GM19238 (cell line): ENCODE measurements at regions not wholly inside any gene's neighbourhood (a gene's known extent, or its start where the extent isn't known, plus 50 kb on each side); places are given as distances from the start of the nearest gene placed in this dataset.

Experiments
- DNase-seq: peaks from one replicate; pipeline ENCODE4 v3.0.0; 2011; ENCODE audit warnings: low spot score; ENCODE audit not compliant: insufficient read length

DNA sequence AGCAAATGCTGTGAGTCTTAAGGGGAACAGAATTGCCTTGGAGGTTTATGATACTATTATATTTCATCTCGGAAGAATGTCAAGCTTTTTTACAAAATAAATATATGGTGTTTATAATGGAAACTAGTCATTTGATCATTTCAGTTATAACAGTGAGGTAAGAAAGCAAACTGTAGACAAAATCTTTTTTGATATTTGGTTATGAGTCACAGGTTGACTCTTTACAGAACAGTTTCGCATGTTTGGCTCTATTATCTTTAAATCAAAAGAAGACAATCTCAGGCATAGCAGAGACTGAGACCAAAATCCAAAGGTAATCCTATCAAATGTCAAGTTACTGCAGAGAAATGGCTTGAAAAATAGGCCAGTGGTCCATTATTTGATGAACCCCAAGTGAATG lies 490.9 kb upstream of the MDFIC2 start:
- no peak for DNase-seq

DNA sequence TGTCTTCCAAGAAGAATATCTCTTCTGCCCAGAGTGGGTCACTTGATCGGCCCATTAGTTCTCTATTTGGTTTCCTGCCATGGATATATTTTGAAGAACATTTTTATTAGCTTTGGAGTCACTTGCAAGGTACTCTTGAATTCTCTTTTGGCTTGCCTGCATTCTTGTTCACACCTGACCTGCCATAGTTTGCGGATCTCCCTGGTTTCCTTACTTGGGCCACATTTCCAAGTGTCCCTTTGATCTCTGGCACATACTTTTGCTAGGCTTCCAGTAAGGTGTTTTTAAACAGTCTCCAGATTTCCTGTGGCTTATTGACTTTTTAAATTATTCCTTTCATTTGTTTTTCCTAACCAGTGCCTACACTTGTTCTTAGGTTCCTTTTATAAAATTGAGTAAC lies 488.5 kb upstream of the MDFIC2 start:
- DNase-seq: no peak

- DNase-seq: no peak
Observed at GRCh38 chr3:70789878-70790277, 477.4 kb upstream of the MDFIC2 start.

DNA sequence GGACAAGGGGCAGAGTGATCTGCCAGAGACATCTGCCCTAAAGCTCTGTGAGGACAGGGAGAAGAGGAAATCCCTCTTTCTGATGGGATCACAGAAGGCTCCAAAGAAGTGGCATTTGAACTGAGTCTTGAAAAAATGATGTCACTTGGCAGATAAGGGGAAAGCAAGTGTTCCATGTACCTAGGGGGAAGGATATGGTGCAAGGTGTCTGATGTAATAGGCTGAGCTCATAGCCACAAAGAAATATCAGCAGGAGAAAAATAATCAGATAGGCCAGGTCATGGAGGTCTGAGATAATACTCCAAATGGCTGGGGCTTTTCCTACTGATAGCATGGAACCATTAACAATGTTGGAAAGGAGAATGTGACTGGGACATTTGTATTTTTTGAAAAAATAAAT lies 468.4 kb upstream of the MDFIC2 start:
- DNase-seq: no peak

DNA sequence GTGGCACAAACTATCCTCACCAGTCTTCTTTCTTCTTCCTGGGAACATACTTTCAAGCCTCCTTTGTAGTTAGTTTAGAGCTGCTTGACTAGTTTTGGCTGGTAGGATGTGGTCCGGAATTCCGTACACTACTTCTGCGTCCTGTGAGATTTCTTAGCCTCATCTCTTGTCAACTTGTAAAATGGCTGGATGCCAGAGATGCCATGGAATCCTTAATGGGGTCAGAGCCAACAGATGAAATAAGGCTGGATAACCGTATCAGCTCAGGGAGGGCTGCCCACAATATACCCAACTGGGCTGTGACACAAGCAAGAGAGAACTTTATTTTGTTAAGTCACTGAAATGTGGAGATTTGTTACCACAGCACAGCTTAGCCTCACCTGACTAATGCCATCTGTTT lies 466.9 kb upstream of the MDFIC2 start:
- no peak for DNase-seq

GRCh38 chr3:70776081-70776480 lies 463.6 kb upstream of the MDFIC2 start:
- DNase-seq: no peak

DNA sequence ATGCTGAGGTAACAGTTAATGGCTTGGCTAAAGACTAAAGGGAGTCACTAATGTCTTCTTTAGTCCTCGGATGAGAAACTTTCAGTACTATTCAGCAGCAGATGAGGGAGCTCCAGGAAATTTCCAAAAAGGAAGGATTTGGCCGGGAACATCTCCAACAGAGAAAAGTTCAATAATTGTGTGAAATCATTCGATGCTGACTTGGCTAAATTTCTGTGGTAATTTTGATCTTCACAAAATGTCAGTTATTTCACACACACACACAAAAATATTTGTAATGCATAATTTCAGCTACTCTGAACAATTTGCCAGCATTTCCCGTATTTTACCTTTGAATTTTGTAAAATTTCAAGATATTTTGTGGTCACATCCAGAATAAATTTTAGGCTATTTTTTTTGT lies 462.8 kb upstream of the MDFIC2 start:
- no peak for DNase-seq

DNA sequence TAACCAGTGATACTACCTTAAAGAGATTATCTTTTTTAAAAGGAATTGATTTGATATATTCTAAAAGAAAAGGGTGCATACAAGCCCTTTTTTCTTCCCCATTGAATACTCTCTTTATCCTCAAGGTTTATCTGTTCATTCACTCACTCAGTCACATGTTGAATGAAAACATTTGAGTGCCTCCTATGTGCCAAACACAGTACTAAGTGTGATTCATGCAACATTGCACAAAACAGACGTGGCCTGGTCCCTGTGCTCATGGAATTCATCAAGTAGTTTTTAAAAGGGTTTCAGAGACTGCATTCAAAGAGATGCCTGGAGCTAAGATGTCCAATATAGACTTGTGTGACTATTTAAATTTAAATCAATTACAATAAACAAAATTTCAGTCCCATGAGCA lies 462.2 kb upstream of the MDFIC2 start:
- DNase-seq: no peak

DNA sequence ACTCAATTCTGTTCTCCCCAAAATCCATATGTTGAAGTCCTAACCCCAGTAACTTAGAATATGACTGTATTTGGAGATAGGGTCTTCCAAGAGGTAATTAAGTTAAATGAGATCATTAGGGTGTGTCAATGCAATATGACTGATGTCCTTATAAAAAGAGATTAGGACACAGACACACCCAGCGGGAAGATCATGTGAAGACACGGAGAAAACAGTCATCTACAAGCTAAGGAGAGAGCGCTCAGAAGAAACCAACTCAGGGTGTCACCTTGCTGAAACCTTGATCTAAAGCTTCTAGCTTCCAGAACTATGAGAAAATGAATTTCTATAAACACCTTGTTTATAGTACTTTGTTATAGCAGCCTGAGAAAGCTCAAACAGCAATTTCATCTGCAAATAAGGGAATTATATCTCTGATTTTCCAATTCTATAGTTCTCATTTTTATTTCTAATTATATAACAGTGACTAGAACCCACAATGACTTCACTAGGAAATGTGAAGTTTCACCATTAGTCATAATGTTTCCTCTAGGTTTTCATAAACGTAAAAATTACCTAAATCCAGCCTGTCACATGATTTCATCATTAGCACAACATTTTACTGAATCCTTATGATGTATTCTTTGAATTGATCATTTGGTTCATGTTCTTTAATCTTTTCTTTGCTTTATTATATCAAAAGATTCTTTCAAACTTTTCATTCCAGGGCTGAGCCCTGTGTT lies 459.1 kb upstream of the MDFIC2 start:
- no peak for DNase-seq

- DNase-seq: no peak
Observed at GRCh38 chr3:70770650-70771049, 458.2 kb upstream of the MDFIC2 start.

GRCh38 chr3:70766301-70766700 lies 453.9 kb upstream of the MDFIC2 start:
- DNase-seq: no peak

GRCh38 chr3:70763894-70764293 lies 451.5 kb upstream of the MDFIC2 start:
- no peak for DNase-seq

- DNase-seq: no peak
Observed at GRCh38 chr3:70757658-70758057, 445.2 kb upstream of the MDFIC2 start.

DNA sequence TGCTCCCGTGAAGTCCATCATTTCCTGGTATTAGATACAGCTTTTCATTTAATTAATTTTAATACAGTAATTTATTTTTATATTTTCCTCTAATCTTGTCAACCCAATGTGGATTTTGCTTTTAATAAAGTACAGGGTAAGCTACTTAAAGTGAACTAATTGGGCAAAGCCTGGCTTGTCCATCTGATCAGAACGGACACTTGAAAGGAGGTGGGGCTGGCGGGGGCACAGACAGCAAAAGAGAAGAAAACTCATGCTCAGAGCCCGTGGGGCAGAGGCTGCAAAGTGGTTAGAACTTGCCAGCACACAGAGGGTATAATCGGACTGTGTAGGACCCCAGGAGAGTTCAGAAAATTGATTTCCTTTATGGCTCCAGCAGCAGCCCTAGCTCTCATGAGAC lies 443.1 kb upstream of the MDFIC2 start:
- no peak for DNase-seq

DNA sequence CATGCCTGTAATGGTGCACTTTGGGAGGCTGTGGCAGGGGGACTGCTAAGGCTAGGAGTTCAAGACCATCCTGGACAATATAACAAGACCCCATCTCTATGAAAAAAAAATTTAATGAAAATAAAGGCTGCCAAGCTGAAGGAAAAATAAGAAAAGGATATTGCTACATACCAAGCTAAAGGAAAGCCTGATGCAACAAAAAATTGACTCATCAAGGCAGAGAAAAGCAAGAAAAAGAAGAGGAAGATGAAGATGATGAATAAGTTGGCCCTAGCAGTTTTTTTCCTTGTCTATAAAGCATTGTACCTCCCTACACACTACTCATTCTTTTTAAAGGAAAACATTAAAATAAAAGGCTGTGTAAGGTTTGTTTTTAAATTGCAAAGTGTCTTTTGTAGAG lies 441.9 kb upstream of the MDFIC2 start:
- DNase-seq: no peak

DNA sequence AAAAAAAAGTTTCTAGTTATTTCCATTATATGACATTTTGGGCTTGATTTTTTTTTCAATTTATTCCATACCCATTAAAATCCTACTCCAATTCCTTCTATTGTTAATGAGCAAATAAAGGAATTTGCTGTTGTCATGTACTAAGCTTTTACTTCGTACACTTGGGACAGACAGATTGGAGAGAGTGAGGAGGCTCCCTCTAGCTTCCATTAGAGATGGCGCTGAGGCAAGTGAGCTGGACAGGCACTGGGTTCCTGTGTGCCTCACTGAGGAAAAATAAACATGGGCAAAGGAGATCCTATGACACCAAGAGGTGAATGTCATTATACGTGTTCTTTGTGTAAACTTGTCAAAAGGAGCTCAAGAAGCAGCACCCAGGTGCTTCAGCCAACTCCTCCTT lies 441.1 kb upstream of the MDFIC2 start:
- DNase-seq: no peak

DNA sequence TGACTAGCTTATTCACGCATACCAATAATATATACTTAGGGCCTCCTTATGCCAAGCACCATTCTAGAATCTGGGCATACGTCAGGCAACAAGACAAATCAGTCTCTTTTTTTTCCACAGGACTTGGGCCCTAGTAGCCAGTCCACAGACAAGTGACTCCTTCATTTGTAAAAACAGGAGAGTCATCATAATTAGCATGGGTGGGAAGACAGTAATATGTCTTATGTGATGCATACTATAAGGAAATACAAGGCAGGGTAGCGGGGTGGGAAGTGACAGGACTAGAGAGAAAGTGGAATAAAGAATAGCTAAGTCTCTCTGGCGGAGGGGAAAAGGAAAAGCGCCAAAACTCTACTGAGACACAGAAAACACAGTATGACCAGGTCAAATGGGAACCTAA lies 439.6 kb upstream of the MDFIC2 start:
- no peak for DNase-seq

DNA sequence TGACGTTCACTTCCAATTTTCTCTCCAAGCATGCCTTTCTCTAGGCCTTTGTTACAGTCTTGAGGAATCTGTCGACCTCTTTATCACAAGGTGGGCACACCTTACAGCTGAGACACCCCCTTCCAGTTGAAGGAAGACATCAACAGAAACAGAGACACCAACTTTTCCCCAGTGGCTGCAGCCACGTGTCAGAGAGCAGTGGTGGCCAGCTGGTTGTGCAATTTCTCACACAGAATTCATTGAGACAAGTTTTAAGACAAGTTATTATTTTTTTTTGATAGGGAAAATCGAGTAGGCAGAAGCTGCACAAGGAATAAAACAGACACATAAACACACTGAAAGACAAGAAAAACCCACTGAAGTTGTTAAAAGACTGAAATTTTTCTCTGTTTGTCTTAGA lies 436.7 kb upstream of the MDFIC2 start:
- DNase-seq: no peak

- DNase-seq: no peak
Observed at GRCh38 chr3:70748593-70748992, 436.2 kb upstream of the MDFIC2 start.

DNA sequence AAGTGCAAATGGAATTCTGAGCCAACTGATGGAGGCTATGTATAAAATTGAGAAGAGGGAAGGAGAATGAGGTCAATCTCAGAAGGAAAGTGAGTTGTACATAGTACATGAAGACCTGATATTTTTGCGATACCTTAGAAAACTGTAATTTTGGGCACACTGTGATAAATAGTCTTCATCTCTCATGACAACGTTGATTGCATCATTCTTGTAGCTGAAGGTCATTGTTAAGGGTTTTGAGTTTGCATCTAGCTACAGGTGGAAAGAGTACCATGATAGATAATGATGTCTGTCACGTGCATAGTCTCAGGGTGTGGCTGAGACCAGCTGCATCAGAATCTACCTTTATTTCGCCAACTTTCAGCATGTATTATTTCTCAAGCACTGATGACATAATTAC lies 435.4 kb upstream of the MDFIC2 start:
- no peak for DNase-seq

GRCh38 chr3:70744536-70744935 lies 432.1 kb upstream of the MDFIC2 start:
- no peak for DNase-seq

DNA sequence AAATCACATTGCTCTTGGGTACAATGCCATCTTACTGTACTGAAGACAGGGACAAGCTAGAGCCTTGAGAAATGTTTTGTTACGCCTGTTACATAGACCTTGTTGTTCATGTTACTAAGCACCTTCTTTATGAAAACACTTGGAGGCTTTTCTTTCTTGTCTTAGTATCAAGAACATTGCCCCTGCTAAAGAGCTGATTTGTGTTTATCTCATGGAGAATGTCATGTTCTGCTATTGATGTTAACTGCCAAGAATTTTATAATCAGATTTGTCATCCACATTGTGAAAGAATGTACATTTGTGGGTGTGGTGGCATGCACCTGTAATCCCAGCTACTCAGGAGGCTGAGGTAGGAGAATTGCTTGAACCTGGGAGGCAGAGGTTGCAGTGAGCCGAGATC lies 431.3 kb upstream of the MDFIC2 start:
- no peak for DNase-seq

GRCh38 chr3:70742081-70742480 lies 429.6 kb upstream of the MDFIC2 start:
- no peak for DNase-seq

GRCh38 chr3:70740872-70741271 lies 428.4 kb upstream of the MDFIC2 start:
- DNase-seq: no peak
